HG02678 (cell line): ENCODE measurements at regions not wholly inside any gene's neighbourhood (a gene's known extent, or its start where the extent isn't known, plus 50 kb on each side); places are given as distances from the start of the nearest gene placed in this dataset.

Source experiments
- ATAC-seq: cut with Tn5 transposase; IDR thresholded peaks from one replicate; pipeline ENCODE4 v1.9.1; 2021; ENCODE audit warnings: mild to moderate bottlenecking, moderate library complexity; ENCODE audit not compliant: unreplicated experiment

- ATAC-seq = no peak
Observed at GRCh38 chr5:15447209-15447608, 52.8 kb upstream of the FBXL7 start.

- no peak for ATAC-seq
Observed at GRCh38 chr5:15446552-15446951, 53.4 kb upstream of the FBXL7 start.

- no peak for ATAC-seq
Observed at GRCh38 chr5:15442193-15442570, 57.8 kb upstream of the FBXL7 start.

GRCh38 chr5:15441433-15442192 is 58.4 kb upstream of the FBXL7 start:
- no peak for ATAC-seq

- no peak for ATAC-seq
Observed at GRCh38 chr5:15440434-15440833, 59.5 kb upstream of the FBXL7 start.

GRCh38 chr5:15439801-15440200 is 60.2 kb upstream of the FBXL7 start:
- ATAC-seq = no peak

GRCh38 chr5:15433709-15434108 is 66.3 kb upstream of the FBXL7 start:
- no peak for ATAC-seq

GRCh38 chr5:15431923-15432322 is 68.1 kb upstream of the FBXL7 start:
- ATAC-seq = no peak

- no peak for ATAC-seq
Observed at GRCh38 chr5:15425766-15426165, 74.2 kb upstream of the FBXL7 start.

GRCh38 chr5:15424769-15425168 is 75.2 kb upstream of the FBXL7 start:
- ATAC-seq = no peak

- no peak for ATAC-seq
Observed at GRCh38 chr5:15421921-15422412, 78.0 kb upstream of the FBXL7 start.

- no peak for ATAC-seq
Observed at GRCh38 chr5:15421381-15421780, 78.6 kb upstream of the FBXL7 start.

GRCh38 chr5:15420201-15420600 is 79.8 kb upstream of the FBXL7 start:
- ATAC-seq = no peak

GRCh38 chr5:15417156-15417555 is 82.8 kb upstream of the FBXL7 start:
- no peak for ATAC-seq

- no peak for ATAC-seq
Observed at GRCh38 chr5:15406478-15406877, 93.5 kb upstream of the FBXL7 start.

GRCh38 chr5:15393146-15393545 is 106.8 kb upstream of the FBXL7 start:
- no peak for ATAC-seq

- no peak for ATAC-seq
Observed at GRCh38 chr5:15391704-15392397, 108.1 kb upstream of the FBXL7 start.

- no peak for ATAC-seq
Observed at GRCh38 chr5:15388866-15389265, 111.1 kb upstream of the FBXL7 start.

- no peak for ATAC-seq
Observed at GRCh38 chr5:15387931-15388524, 112.0 kb upstream of the FBXL7 start.

GRCh38 chr5:15386122-15386521 is 113.9 kb upstream of the FBXL7 start:
- ATAC-seq = no peak

- ATAC-seq = no peak
Observed at GRCh38 chr5:15385553-15385952, 114.4 kb upstream of the FBXL7 start.

- ATAC-seq = no peak
Observed at GRCh38 chr5:15385037-15385436, 114.9 kb upstream of the FBXL7 start.
